SK-N-MC (cell line): ENCODE measurements at regions not wholly inside any gene's neighbourhood (a gene's known extent, or its start where the extent isn't known, plus 50 kb on each side); places are given as distances from the start of the nearest gene placed in this dataset.

Source experiments
- FOXP2 ChIP-seq: optimal IDR thresholded peaks from 2 replicates; pipeline ENCODE3; 2011; ENCODE audit warnings: mild to moderate bottlenecking, moderate library complexity; ENCODE audit not compliant: insufficient read depth; ENCODE audit errors: extremely low read length, control extremely low read depth
- POLR2AphosphoS5 ChIP-seq: IDR thresholded peaks from 2 replicates; pipeline ENCODE4 v1.6.1; 2012; ENCODE audit warnings: mild to moderate bottlenecking, low read depth, low read length, borderline replicate concordance

GRCh38 chr11:91970624-91971023 lies 254.0 kb upstream of the FAT3 start:
- TF ChIP-seq POLR2AphosphoS5 (no peak), FOXP2 (no peak)
